Choroid plexus epithelial cell (primary cell): ENCODE measurements at regions not wholly inside any gene's neighbourhood (a gene's known extent, or its start where the extent isn't known, plus 50 kb on each side); places are given as distances from the start of the nearest gene placed in this dataset.

ENCODE experiments used
- DNase-seq: peaks from one replicate; pipeline ENCODE4 v3.0.0-alpha.2; 2010; ENCODE audit warnings: low read depth
- H3K4me3 ChIP-seq: 2 replicates; pipeline ENCODE4 v1.5.1; 2011; ENCODE audit warnings: low read depth, mild to moderate bottlenecking, control low read depth, low read length, moderate library complexity
- TF ChIP-seq, protein P1 (sequence below): conservative IDR thresholded peaks from 2 replicates; pipeline ENCODE4 v1.5.1; 2011; ENCODE audit warnings: low read depth, mild to moderate bottlenecking, control low read depth, inconsistent platforms, low read length, moderate library complexity

DNA sequence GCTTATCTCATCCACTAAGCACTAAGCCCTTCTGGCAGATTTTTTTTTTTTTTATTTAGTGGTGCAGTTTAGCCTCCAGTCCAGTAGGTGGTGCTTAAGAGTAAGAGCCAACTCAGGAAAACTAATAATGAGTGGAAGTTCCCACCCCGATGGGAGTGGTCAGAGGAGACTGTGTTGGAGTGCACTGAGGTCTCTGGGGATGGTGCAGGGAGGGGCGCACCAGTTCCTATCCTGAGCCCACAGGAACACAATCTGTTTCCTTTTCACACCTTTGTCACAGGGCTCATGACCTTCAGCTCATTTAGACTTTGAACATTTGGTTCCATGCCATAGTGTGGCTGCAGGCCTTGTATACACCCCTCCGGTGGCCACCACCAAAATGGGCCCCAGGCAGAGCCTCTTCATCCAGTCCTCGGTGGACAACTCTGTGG is 367.4 kb downstream of the SPRY2 start:
- DNase-seq, result peak; percentile 23
- TF ChIP-seq, protein P1, sequence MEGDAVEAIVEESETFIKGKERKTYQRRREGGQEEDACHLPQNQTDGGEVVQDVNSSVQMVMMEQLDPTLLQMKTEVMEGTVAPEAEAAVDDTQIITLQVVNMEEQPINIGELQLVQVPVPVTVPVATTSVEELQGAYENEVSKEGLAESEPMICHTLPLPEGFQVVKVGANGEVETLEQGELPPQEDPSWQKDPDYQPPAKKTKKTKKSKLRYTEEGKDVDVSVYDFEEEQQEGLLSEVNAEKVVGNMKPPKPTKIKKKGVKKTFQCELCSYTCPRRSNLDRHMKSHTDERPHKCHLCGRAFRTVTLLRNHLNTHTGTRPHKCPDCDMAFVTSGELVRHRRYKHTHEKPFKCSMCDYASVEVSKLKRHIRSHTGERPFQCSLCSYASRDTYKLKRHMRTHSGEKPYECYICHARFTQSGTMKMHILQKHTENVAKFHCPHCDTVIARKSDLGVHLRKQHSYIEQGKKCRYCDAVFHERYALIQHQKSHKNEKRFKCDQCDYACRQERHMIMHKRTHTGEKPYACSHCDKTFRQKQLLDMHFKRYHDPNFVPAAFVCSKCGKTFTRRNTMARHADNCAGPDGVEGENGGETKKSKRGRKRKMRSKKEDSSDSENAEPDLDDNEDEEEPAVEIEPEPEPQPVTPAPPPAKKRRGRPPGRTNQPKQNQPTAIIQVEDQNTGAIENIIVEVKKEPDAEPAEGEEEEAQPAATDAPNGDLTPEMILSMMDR, result peak; percentile 64
- H3K4me3 ChIP-seq, result no peak overlapping the region

GRCh38 chr13:79972066-79972569 is 368.8 kb downstream of the SPRY2 start:
- TF ChIP-seq, protein P1, result no peak
- H3K4me3 ChIP-seq, result no peak overlapping the region
- DNase-seq, result no peak

DNA sequence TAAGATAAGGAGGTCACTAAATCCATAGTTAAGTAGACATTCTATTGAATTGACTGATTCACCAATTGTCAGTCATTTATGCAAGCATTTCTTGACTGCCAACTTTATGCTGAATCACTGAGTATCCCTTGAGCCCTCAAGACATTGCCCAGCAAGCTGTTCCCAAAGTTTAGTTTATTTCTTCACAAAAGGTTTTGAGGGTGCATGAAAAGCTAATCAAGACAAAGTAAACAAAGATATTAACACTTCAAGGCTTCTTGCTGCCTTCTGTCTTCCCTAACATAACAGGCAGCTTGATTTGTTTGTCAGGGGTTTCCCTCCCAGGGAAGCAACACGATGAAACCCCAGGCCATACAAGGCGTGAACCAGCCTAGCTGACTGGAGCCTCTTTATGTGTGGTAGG is 374.4 kb downstream of the SPRY2 start:
- TF ChIP-seq, protein P1, result no peak
- DNase-seq, result no peak
- H3K4me3 ChIP-seq, result no peak overlapping the region

GRCh38 chr13:79966059-79966458 is 374.9 kb downstream of the SPRY2 start:
- DNase-seq, result peak; percentile 21
- TF ChIP-seq, protein P1, result no peak
- no peak overlapping the region for H3K4me3 ChIP-seq

- TF ChIP-seq, protein P1, result no peak
- no peak overlapping the region for H3K4me3 ChIP-seq
- DNase-seq, result no peak
Observed at GRCh38 chr13:79946556-79946955, 394.4 kb downstream of the SPRY2 start.

GRCh38 chr13:79943346-79944023 is 397.4 kb downstream of the SPRY2 start:
- no peak overlapping the region for H3K4me3 ChIP-seq
- no peak for DNase-seq
- TF ChIP-seq, protein P1, result no peak

GRCh38 chr13:79941752-79942151 is 399.2 kb downstream of the SPRY2 start:
- no peak for DNase-seq
- H3K4me3 ChIP-seq, result no peak overlapping the region
- TF ChIP-seq, protein P1, result no peak
